ENCODE measurements at regions not wholly inside any gene's neighbourhood (a gene's known extent, or its start where the extent isn't known, plus 50 kb on each side); places are given as distances from the start of the nearest gene placed in this dataset.
A peak's percentile ranks its signal among the peaks of the same experiment; 100 is the strongest.

- no peak for DNase-seq (ENCODE audit: low spot score)
- no peaks in the 10 kb centered on the region for H3K4me1 ChIP-seq
- no peak for TF ChIP-seq CTCF (IDR thresholded peaks at IDR 0.05)
- H3K27me3 ChIP-seq = no peaks in the 10 kb centered on the region
- H3K27ac ChIP-seq = peak overlapping the region in 1 of 2 donors; percentile 63
- no peak overlapping the region for H3K4me3 ChIP-seq
- no peaks in the 10 kb centered on the region for H3K36me3 ChIP-seq
- no peaks in the 10 kb centered on the region for H3K9me3 ChIP-seq
Observed at GRCh38 chr21:16309250-16309971, 579.6 kb downstream of the USP25 start.

DNA sequence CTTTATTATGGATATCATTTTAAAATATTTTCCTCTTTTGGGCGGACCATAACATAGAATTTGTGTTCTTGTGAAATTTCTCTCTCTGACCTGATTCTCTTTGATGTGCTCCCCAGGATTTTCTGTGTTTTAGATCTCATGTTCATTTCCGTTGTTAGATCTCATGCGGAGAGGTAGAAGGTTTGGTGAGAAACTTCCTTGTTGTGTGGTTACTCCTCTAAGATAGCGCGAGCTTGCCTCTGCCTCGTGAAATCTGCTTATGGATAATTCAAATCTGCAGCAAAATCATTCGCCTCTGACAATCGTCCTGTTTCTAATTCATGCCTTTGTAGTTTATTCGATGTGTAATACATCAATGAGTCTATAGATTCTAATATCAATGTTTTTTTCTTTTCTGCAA is 580.4 kb downstream of the USP25 start:
- no peak overlapping the region for H3K27ac ChIP-seq
- DNase-seq (ENCODE audit: low spot score) = no peak
- no peaks in the 10 kb centered on the region for H3K4me1 ChIP-seq
- no peak for TF ChIP-seq CTCF (IDR thresholded peaks at IDR 0.05)
- H3K36me3 ChIP-seq = no peaks in the 10 kb centered on the region
- no peaks in the 10 kb centered on the region for H3K9me3 ChIP-seq
- no peak overlapping the region for H3K4me3 ChIP-seq
- H3K27me3 ChIP-seq = no peaks in the 10 kb centered on the region

DNA sequence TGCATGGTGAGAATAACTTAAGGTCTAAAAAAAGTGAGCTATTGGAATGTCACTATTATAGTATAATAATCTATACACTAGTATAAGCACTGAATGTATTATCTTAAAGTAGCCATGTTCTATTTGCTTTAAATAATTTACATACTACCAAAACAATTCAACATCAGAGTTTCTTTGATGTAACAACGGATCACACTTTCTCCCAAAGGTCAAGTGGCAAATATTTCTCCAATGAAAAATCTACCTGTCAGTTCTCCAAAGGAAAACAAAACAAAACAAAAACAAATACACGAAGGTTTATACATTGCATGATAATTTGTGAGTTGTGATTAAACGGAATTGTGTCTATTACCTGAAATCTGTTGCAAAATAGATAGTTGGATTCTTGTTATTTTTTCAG is 581.4 kb downstream of the USP25 start:
- Histone ChIP-seq H3K4me3 (no peak overlapping the region), H3K36me3 (no peaks in the 10 kb centered on the region), H3K27me3 (no peaks in the 10 kb centered on the region), H3K27ac (no peak overlapping the region), H3K4me1 (no peaks in the 10 kb centered on the region), H3K9me3 (no peaks in the 10 kb centered on the region)
- DNase-seq (ENCODE audit: low spot score) = no peak
- TF ChIP-seq CTCF (IDR thresholded peaks at IDR 0.05) = no peak

DNA sequence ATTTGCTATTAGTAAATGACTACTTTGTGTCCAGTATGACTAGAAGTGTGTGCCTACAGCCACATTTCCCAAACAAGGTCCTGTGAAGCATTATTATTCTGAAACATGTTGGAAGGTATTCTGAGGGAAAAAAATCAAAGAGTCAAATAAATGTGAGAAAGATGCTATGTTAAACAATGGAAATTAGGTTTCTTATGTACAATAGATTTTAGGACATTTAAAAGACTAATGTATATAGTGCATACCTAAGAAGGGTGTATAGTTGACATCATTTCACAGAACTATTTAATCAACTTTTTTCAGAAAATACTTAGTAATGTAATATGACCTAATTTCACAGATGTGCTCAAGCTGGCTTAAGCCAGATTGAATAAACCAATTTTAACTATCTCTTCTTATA is 582.5 kb downstream of the USP25 start:
- no peak for DNase-seq (ENCODE audit: low spot score)
- Histone ChIP-seq H3K27me3 (no peaks in the 10 kb centered on the region), H3K9me3 (no peaks in the 10 kb centered on the region), H3K27ac (no peak overlapping the region), H3K4me1 (no peaks in the 10 kb centered on the region), H3K4me3 (no peak overlapping the region), H3K36me3 (no peaks in the 10 kb centered on the region)
- no peak for TF ChIP-seq CTCF (IDR thresholded peaks at IDR 0.05)

DNA sequence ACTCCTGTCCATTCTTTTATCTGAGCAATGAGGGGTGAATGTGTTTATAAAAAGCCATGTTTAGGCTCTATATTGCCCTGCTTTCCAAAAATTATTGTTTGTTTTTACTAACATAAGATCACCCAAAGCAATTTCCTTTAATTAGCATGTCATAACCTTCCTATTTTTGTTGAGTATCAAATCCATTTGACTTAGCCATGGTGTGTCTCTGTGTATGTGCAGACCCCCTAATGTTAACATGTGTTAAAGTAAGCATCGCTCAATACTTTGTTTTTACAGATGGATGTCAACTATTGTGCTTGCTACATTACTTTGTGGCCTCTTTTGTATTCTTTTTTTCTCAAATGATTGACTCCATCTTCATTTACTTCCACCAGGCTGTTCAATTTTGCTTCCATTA is 585.4 kb downstream of the USP25 start:
- no peak for DNase-seq (ENCODE audit: low spot score)

More for the DNA sequence above, 585.4 kb downstream of the USP25 start:
- Histone ChIP-seq H3K36me3 (no peaks in the 10 kb centered on the region), H3K4me3 (no peak overlapping the region), H3K4me1 (no peaks in the 10 kb centered on the region), H3K27me3 (no peaks in the 10 kb centered on the region), H3K9me3 (no peaks in the 10 kb centered on the region), H3K27ac (no peak overlapping the region)
- no peak for TF ChIP-seq CTCF (IDR thresholded peaks at IDR 0.05)
